Loucy (cell line): ENCODE measurements at regions not wholly inside any gene's neighbourhood (a gene's known extent, or its start where the extent isn't known, plus 50 kb on each side); places are given as distances from the start of the nearest gene placed in this dataset.

ENCODE experiments used
- CTCF ChIP-seq: fragments of 200-600 bp; sonication (generic); conservative IDR thresholded peaks from 2 replicates; pipeline ENCODE4 v1.5.1; 2014; ENCODE audit warnings: mild to moderate bottlenecking, antibody characterized with exemption, low read length
- EZH2phosphoT487 ChIP-seq: fragments of 200-600 bp; IDR thresholded peaks from 2 replicates; pipeline ENCODE4 v1.6.1; 2018; ENCODE audit warnings: antibody characterized with exemption, mild to moderate bottlenecking, moderate library complexity, borderline replicate concordance

- TF ChIP-seq CTCF (no peak), EZH2phosphoT487 (no peak)
Measured at GRCh38 chr4:125983168-125983567, 668.4 kb downstream of the FAT4 start.
